GM21447 (cell line): ENCODE measurements at regions not wholly inside any gene's neighbourhood (a gene's known extent, or its start where the extent isn't known, plus 50 kb on each side); places are given as distances from the start of the nearest gene placed in this dataset.

ENCODE experiments used
- ATAC-seq: cut with Tn5 transposase; IDR thresholded peaks from one replicate; pipeline ENCODE4 v1.9.1; 2021; ENCODE audit not compliant: unreplicated experiment

DNA sequence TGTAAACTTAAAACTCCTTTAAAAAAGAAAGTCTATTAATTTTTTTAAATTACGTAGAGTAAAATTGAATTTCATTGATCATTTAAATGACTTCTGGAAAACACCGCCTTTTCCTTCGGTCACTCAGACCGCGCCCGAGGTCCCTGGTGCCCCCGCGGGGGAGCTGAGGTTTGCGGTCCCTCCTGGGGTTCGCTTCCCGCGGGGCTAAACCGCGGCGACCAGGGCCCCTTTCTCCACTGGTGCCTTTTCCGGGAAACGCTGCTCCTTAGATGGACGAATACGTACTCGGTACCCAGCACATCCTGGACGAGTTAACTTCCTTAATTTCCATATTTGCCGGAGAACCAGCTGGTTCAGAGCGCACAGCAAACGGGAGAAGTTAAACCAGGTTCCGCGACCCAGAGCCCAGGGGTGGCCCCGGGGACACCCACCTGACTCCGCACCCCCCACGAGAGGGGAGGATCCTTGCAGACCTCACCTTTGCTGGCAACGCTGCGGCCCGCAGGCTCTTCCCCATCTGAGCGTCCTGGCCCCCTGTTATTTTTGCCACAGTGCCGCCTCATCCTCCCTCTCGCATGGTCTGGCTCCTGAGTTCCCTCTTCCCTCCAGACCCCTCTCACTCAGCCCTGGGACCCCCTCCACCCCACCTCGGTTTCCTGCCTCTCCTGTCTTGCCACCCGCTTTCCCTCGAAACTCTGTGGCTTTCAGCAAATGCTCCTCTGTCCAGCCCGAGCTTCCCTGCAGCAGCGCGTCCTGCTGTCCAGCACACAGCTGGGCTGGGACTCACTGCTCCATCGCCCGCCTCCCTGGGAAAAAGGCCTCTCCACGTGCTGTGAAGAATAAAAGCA lies 420.0 kb upstream of the MYT1L start:
- ATAC-seq, result no peak

- ATAC-seq, result no peak
Observed at GRCh38 chr2:2749206-2749598, 418.1 kb upstream of the MYT1L start.

- no peak for ATAC-seq
Observed at GRCh38 chr2:2748399-2749205, 417.5 kb upstream of the MYT1L start.

DNA sequence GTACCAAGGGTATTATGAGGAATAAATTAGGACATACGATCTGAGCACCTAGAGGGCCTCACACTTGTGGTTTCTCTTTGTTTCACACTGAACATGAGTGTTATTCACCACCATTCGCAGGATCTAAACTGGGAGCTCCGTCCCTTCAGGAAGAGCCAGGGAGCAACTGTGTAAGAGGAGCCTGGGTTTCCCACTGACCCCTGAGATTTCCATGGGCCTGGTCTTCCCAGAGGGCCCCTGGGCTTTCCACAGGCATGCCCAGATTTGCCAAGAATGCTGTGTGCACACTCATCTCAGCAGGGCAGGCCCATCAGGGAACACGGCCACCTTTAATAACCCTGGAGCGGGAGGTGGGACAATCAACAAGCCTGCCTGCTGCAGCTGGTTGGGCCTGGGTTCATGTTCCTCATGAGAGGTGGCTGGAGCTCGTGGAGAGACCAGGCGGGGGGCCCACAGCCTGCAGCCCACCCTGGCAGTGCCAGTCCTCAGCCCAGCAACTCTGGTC lies 416.8 kb upstream of the MYT1L start:
- no peak for ATAC-seq

DNA sequence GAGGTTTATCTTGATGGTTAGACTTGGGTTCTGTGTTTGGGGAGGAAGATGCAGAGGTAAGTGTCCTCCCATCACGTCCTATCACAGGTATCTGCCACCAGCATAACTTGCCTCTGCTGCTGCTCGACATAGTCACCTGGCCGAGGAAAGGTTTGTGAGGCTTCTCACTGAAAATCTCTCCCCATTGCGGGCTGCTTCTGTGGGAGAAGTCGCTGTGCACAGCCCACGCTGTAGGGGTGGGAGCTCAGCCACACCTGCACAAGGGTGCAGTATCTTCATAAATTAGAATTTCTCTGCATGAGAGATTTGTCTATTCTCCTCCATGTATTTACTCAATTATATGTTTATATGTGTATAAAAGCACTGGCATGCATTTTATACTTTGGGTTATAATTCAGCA lies 415.7 kb upstream of the MYT1L start:
- no peak for ATAC-seq

DNA sequence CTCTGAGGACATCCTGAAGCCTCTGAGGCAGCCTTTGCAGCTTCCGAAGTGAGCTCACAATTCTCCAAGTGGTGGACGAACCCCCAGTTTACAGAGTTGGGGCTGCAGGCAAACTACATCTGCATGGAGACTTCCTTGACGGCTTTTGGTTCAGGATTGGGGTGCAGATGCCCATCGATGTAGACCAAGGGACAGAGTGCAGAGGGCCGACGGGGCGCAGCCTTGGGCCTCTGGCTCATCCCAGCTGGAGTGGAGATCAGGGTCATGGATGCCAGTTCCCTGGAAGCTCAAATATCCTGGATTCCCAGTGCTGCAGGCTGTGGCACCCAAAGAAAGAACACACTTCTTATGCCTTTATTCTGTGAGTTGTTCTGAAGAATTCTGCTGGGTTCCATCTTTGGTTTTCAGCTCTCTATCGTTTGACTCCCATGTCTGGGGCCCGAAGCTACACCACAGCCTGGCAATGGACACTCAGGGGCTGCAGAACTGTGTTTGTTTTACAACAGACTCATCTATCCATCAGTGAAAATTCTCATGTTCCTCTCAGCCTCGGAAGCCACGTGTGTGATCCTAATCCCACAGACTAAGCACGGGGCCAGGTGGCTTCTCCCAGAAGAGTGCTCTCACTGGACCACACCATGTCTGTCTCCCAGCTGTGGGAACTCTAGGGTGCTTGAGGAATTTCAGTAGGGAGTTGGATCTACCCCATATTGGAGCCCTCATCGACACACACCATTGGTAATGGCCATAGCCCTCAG lies 414.1 kb upstream of the MYT1L start:
- no peak for ATAC-seq

GRCh38 chr2:2744107-2744506 lies 413.0 kb upstream of the MYT1L start:
- no peak for ATAC-seq

DNA sequence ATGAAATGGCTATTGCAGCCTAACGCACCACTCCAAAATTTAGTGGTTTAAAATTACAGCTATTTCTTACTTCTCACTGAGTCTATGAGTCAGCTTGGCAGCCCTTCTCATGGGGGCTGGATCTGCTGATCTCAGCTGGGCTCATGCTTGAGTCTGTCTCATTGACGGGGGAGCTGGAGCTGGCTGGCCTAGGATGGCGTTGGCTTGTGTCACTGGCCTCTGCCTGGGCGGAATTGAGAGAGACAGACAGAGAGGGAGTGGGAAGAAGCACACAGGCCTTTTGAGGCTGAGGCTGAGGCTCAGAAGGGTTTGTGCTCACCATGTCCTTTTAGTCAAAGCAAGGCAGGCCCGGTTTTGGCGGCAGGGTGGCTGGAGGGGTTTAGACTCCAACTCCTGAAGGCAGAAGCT lies 412.1 kb upstream of the MYT1L start:
- no peak for ATAC-seq

GRCh38 chr2:2742726-2743125 lies 411.7 kb upstream of the MYT1L start:
- ATAC-seq, result no peak

DNA sequence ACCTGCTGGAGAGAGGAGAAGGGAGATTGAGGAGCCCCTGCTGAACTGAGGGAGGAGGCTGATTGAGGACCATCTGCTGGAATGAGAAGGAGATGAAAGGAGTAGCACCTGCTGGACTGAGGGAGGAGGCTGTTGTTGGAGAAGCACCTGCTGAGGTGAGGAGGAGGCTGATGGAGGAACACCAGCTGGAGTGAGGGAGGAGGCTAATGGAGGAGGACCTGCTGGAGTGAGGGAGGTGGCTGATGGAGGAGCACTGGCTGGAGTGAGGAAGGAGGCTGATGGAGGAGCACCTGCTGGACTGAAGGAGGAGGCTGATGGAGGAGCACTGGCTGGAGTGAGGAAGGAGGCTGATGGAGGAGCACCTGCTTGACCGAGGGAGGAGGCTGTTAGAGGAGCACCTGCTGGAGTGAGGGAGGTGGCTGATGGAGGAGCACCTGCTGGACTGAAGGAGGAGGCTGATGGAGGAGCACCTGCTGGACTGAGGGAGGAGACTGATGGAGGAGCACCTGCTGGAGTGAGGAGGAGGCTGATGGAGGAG lies 409.2 kb upstream of the MYT1L start:
- no peak for ATAC-seq

GRCh38 chr2:2739231-2739795 lies 408.2 kb upstream of the MYT1L start:
- no peak for ATAC-seq

DNA sequence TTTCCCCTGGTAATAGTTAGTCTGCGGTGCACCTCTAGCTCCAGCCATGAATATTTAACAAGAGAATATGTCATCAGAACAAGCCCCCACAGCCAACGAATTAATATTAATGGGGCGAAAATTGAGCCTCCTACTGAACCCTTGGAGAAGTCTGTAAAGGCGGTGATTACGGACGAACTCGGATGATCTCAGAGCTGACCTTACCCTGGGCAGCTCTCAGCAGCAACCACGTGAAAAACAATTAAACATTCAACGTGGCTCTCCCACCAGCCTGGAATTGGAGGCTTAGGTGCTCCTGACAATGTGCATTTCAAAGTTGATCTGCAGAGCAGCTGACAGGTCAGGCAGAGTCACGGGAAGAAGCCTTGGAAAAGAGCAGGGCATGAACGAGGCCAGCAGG lies 407.6 kb upstream of the MYT1L start:
- ATAC-seq, result no peak

DNA sequence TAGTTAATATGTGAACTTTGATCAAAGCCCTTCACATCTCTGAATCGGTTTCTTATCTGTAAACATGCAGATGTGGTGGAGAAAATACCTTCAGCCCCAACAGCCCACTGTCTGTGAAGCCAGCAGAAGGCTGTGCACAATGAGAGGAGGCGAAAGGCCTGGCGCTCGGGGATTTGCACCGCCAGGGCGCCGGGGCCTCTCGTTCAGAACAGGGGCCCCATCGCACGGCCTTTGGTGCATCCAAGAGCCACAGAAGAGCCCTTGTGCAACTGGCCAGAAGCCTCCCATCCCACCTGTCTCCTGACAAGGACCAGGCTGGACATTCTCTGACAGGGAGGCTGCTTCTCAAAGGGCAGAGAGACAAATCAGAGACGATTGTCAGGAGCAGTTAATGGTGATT lies 407.2 kb upstream of the MYT1L start:
- ATAC-seq, result no peak

- no peak for ATAC-seq
Observed at GRCh38 chr2:2735041-2735440, 404.0 kb upstream of the MYT1L start.

- no peak for ATAC-seq
Observed at GRCh38 chr2:2734308-2734707, 403.2 kb upstream of the MYT1L start.

- no peak for ATAC-seq
Observed at GRCh38 chr2:2733818-2734217, 402.7 kb upstream of the MYT1L start.

DNA sequence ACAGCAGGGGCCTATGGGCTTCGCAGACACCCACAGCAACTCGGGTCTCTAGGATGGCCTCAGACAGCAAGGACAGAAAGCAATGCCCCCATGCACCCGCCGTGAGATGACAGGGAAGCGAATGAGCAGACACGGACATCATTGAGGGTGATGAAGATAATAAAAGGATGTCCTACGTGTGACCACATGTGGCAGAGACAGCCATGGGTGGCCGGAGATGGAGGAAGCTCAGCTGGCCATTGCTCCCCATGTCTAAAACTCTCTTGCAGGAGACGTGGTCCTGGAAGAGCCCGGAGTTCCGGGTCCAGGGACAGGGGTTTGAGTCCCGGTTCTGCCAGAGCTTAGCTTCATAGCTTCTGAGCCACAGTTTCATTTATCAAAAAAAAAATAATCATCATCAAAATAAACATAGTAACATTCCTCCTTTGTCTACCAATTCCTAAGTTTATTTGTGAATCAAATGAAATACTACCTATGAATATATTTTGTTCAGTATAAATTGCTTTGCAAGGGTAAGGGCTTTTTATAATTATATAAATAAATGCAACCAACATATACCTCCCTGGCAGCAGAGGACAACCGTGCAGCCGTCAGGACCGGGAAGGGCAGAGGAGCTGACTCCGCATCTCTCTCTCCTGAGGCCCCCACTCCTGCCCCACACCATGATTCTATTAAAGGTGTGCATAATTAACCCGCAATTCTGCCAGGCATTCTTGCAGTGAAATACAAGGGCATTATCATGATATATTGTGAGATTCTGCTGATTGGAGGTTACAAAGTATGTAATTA lies 401.4 kb upstream of the MYT1L start:
- no peak for ATAC-seq

GRCh38 chr2:2731816-2732284 lies 400.8 kb upstream of the MYT1L start:
- no peak for ATAC-seq

GRCh38 chr2:2731101-2731815 lies 400.2 kb upstream of the MYT1L start:
- ATAC-seq, result no peak
